Activated CD4-positive, alpha-beta T cell treated with anti-CD3 and anti-CD28 coated beads, Interleukin-2, amount 50 U/mL, for 24 hours (primary cell): ENCODE measurements at regions not wholly inside any gene's neighbourhood (a gene's known extent, or its start where the extent isn't known, plus 50 kb on each side); places are given as distances from the start of the nearest gene placed in this dataset.

Experiments
- DNase-seq, 2 donors: peaks; one replicate each; pipeline ENCODE4 v3.0.0-alpha.2; 2020; ENCODE audit warnings: low read depth in 1 of 2, low spot score in 1 of 2

- DNase-seq: no peak
These were observed 317.1 kb upstream of the NPVF start for GRCh38 chr7:25545124-25546008.

- no peak for DNase-seq
These were observed 318.0 kb upstream of the NPVF start for GRCh38 chr7:25546306-25546705.

DNA sequence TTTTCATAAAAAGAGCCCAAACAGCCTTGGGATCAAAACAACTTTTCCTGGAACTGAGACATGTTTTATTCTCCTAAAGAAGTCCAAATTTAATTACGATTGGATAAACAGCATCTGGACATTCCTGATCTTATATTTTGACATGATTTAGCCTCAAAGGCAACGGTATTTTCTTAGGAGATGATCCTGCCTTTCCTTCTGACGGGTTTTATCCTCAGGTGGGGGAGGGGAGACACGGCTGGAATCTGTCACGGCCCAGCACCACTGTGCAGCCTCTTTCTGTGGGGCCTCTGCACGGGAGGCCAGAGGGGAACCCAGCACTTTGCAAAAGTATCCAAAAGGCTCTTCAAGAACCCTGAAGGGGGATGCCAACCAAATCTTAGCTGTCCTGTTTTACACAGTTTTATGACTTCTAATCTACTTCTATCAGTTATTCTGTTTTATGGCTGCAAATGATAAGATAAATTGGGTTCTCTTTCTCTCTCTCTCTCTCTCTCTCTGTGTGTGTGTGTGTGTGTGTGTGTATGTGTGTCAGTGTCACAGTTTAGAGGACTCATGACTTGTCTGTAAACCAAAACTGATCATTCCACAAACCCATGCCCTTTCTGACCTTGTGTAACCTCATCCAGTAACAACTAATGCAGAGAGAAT, 321.1 kb upstream of the NPVF start:
- no peak for DNase-seq

DNA sequence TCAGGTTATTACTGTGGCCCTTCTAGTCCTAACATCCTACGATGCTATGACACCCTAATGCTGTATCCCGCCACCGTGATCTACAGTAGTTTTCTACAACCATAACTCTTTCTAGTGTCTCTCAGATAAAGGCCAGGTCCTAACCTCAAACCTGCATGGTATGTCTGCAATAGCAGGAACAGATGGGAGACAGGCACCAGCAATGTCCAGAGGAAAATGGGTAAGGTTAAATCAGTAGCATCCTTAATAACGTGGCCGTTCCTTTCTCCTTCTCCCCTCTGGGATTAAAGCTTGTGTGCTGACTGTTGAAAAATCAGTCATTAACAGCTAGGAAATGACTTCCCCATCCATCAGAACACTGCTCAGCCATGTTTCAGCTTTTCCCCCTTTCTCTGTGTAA, 321.9 kb upstream of the NPVF start:
- no peak for DNase-seq

- no peak for DNase-seq
These were observed 324.7 kb upstream of the NPVF start for GRCh38 chr7:25552998-25553397.

GRCh38 chr7:25553580-25554291, 325.4 kb upstream of the NPVF start:
- DNase-seq: no peak

DNA sequence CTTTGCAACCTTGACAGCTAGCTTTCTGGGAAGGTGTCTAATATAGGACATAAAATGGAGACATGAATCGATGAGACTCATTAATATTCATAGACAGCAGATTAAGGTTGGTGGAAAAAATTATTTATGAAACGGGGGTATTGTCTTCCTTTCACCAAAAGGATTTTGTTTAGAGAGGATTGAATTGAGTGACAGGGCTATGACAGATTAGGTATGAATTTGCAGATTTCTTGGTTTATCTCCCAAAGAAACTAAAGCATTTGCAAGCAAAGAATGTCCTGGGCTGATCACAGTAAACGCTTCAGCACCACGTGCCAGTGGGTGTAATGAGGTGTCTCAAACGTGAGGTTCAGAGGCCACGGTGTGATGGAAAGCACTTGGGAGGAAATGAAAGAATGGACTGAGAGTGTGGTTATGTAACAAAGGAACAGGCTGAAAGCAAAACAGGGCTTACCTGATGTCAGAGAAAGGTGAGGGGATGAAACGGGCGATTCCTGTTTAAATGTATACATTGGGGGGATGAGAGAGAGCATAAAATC, 329.2 kb upstream of the NPVF start:
- no peak for DNase-seq

GRCh38 chr7:25557930-25558329, 329.6 kb upstream of the NPVF start:
- DNase-seq: no peak

DNA sequence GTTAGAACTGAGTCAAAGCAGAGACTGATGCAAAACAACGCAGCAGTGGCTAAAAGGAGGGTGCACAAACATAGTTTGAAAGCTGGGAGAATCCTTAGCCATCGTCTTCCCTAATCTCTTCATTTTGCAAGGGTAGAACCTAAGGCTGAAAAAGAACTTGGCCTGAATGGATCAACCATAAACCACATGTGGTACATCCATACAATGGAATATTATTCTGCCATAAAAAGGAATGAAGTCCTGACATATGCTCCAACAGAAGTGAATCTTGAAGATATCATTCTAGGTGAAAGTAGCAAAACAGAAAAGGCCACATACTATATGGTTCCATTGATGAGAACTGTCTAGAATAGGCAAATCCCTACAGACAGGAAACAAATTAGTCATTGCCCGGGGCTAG, 330.3 kb upstream of the NPVF start:
- no peak for DNase-seq

GRCh38 chr7:25559581-25560367, 331.5 kb upstream of the NPVF start:
- DNase-seq: no peak

- DNase-seq: no peak
These were observed 334.4 kb upstream of the NPVF start for GRCh38 chr7:25562673-25563182.

GRCh38 chr7:25565002-25565401, 336.7 kb upstream of the NPVF start:
- DNase-seq: no peak

DNA sequence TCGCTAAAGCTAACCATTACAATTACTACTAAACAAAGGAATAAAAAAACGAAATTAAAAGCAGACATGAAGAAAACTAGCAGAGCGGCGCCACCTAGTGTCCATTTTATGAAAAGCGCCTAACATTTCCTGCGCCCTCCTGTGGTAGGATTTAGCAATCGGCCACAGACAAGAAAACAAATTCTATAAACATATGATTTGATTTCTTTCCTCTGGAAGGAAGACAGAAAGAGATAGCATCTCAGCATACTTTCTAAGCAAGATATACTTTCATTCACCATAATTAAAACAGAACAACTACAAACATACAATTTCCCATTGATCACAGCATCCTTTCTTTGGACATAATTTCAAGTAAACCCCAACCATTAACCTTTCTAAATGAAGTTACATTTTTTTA, 337.7 kb upstream of the NPVF start:
- DNase-seq: peak; percentile 53 to 59

DNA sequence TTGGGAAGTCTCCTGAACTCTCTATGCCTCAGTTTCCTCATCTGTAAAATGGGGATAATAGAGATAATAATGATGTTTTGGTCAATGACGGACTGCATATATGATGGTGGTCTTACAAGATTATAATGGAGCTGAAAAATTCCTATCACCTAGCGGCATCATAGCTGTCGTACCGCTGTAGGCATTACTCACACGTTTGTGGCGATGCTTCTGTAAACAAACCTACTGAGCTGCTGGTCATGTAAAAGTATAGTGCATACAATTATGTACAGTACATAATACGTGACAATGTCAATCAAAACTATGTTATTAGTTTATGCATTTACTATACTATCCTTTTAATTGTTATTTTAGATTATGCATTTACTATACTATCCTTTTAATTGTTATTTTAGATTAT, 339.1 kb upstream of the NPVF start:
- DNase-seq: no peak

- no peak for DNase-seq
These were observed 341.5 kb upstream of the NPVF start for GRCh38 chr7:25569765-25570164.

- no peak for DNase-seq
These were observed 344.1 kb upstream of the NPVF start for GRCh38 chr7:25572423-25572822.

- DNase-seq: no peak
These were observed 346.5 kb upstream of the NPVF start for GRCh38 chr7:25574828-25575227.

DNA sequence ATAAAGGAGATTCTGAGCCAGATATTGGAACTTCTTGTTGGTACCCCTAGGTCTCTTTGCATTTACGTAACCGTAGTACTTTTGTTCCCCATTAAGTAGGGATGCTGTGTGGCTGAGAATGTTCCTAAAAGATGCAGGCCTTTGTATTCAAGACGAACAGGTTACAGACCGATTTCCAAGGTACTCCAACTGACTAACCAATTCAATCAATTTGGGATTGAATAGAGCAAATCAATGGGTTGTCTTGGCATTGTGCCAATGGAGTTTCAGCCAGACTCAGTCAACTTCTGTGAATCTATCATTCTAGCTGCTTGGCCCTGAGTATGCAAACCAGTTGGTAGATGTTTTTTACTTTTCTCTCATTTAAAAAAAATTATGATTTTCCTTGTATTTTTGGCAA, 347.3 kb upstream of the NPVF start:
- DNase-seq: no peak

DNA sequence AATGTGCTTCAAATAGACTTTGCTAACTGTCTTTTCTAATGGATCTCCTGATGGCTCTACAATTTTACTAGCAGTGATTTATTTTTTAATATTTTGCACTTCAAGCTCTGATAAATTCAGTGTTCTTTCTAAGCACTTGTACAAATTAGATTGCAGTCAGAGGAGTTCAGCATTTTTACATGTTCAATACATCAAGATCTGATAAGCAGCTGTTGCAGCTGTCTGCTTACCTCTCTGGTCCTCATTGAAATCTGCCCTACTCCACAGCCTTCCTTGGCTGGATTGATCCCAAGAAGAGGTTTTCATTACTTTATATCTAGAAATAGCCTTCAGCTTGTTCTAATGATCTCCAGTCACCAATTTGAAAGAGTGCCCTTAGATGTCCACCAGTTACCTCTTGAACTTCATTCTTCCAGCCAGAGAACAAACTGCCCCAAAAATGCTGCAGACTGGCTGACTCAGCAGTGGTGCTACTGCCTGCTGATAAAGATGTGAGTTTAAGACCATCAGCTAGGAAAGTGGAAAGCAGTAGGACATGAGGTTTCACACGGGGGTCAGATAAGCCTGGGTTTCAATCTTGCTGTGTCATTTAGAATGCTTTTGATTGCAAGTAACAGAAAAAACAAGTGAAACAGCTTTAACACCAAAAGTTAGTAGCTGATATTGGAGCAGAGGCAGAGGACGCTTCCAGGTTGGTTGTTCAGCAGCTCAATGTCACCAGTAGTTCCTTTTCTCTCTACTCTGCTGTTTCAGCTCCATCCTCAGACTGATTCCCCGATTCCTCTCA, 350.9 kb upstream of the NPVF start:
- no peak for DNase-seq

DNA sequence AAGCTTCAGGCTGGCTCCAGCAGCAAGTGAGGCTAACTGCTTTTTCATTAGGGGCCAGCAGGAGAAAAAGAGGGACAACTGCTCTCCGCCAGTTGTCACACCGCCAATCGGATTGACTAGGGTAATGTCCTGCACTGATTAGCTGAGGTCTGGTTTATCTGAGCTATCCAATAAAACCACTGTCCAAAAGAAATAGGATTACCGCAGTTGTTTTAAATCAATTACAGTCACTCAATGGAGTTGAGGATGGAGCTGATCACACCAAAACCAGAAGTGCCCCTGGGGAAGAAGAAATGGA, 351.4 kb upstream of the NPVF start:
- no peak for DNase-seq
